ENCODE measurements at regions not wholly inside any gene's neighbourhood (a gene's known extent, or its start where the extent isn't known, plus 50 kb on each side); places are given as distances from the start of the nearest gene placed in this dataset.
"Not testable (repeated sequence)": the region's sequence is repeated elsewhere in the genome, so short reads cannot be mapped to it uniquely, and the experiment has no call there.

- no peak for DNase-seq
Observed at GRCh38 chr10:29784175-29784773, 149.5 kb upstream of the SVIL start.

GRCh38 chr10:29783201-29783947 is 148.6 kb upstream of the SVIL start:
- no peak for DNase-seq

DNA sequence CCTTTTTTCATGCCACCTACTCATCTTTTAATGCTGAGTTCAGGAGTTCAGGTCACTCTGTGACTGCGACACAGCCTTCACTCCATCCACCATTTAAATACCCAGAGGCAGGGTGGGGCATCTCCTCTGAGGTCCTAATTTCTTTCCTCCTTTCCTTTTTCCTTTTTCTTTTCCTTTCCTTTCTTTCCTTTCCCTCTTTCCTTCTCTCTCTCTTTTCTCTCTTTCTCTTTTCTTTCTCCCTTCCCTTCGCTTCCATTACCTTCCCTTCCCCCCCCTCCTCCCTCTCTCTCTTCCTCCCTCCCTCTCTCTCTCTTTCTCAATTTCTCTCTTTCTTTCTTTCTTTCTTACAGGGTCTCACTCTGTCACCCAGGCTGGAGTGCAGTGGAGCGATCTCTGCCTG is 145.9 kb upstream of the SVIL start:
- no peak for DNase-seq

GRCh38 chr10:29780096-29780495 is 145.3 kb upstream of the SVIL start:
- DNase-seq = no peak

DNA sequence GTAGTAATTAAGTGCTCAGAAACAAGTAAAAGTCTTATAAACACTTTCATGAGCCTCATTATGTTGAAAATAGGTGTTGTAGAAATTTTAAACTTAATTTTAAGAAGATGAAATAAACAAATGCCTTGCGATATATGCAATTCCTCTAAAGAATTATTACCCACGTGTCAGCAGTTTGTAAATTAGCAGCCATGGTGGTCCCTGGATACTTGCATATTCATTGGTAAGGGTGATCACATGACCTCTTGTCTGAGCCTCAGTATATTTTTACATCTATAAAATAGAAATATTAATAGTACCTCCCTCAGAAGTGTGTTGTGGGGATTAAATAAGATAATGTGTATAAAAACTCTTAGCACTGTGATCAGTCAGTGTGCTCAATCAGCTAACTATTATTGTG is 141.5 kb upstream of the SVIL start:
- no peak for DNase-seq

DNA sequence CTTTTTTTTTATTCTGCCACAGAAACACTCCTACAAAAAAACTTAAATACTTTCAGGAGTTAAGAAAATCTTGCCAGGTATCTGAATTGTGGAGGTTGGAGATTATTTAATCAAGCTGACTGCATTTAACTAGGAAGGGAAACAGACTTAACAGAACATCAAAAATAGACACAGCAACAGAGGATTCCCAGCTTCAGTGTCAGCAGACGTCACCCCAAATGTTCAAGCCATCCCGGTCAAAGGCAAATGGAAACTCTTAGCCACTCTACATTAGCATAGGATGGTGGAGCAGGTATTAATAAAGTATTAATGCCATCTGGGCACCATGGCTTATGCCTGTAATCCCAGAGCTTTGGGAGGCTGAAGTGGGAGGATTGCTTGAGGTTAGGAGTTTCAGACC is 139.7 kb upstream of the SVIL start:
- no peak for DNase-seq

DNA sequence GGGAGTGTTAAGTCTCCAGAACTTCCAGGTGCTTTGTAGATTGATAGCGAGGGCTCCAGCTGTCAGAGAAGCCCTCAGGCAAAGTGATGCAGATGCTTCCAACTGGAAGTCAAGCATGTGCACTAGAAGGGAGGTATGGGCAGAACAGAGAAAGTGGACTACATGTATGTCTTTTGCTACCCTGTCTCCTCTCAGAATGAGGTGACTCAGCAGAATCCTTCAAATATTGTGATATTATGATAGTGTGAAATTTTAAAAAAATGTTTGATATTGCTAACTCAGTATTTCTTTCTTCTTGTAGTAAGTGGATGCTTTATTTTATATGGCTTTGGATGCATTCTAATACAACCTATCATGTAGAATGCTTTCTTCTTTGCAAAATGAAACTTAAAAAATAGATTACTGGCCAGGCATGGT is 138.9 kb upstream of the SVIL start:
- no peak for DNase-seq

DNA sequence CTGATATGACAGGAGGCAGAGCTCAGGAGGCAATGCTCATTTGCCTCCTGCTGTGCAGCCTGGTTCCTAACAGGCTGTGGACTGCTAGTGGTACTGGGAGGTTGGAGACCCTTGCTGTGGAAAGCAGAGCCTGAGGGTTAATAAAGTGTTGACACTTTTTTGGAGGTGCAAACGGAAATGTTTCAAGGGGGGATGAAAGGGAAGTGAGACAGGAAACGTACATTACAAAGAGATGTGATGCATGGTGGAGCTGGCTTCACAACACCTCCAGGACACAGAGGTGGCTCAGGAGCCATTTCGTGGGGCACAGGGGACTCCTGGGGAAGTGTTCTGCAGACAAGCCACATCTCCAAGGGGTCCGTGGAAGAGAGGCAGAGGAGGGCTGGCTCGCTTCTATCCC is 137.6 kb upstream of the SVIL start:
- no peak for DNase-seq

GRCh38 chr10:29771376-29771775 is 136.6 kb upstream of the SVIL start:
- no peak for DNase-seq

DNA sequence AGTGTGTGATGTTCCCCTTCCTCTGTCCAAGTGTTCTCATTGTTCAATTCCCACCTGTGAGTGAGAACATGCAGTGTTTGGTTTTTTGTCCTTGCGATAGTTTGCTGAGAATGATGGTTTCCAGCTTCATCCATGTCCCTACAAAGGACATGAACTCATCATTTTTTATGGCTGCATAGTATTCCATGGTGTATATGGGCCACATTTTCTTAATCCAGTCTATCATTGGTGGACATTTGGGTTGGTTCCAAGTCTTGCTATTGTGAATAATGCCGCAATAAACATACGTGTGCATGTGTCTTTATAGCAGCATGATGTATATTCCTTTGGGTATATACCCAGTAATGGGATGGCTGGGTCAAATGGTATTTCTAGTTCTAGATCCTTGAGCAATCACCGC is 134.5 kb upstream of the SVIL start:
- not testable (repeated sequence) for DNase-seq

GRCh38 chr10:29767968-29768367 is 133.2 kb upstream of the SVIL start:
- no peak for DNase-seq

- DNase-seq = no peak
Observed at GRCh38 chr10:29766753-29767152, 132.0 kb upstream of the SVIL start.

DNA sequence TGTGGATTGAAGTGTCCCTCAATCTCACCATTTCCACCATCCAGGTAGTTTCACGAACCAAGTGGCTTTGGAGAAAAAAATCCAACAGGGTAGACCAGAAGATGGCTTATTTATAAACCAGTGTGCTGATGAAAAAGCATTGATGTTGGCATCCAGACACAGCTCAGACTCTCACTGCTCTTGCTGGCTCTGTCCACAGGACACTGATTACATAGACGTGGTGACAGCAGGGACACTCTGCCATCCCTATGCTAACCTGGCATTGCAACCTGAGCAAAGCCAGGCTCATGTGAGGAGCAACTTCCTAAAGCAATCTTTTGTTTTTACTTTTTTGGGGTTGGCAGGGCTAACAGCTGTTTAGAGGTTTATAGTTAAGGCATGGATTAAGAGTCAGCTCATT is 130.6 kb upstream of the SVIL start:
- DNase-seq = no peak

GRCh38 chr10:29763396-29763795 is 128.6 kb upstream of the SVIL start:
- DNase-seq = no peak

DNA sequence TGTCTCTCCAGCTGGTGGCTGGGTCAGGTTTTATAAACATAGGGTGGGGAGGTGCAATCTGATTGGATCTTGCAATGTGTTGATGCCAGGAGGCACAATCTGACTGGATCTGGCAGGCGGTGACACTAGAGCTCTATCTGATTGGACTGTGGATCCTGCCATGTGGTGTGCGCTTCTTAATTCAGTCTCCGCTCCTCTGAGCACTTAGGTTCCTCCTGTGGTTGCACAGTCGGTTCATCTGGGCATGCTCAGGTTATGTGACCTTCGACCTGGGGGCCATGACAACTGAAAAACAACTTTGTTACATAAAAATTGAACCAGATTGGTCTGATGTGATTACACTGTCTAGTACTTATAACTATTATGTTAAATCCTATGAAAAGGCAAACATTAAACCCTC is 127.1 kb upstream of the SVIL start:
- no peak for DNase-seq

DNA sequence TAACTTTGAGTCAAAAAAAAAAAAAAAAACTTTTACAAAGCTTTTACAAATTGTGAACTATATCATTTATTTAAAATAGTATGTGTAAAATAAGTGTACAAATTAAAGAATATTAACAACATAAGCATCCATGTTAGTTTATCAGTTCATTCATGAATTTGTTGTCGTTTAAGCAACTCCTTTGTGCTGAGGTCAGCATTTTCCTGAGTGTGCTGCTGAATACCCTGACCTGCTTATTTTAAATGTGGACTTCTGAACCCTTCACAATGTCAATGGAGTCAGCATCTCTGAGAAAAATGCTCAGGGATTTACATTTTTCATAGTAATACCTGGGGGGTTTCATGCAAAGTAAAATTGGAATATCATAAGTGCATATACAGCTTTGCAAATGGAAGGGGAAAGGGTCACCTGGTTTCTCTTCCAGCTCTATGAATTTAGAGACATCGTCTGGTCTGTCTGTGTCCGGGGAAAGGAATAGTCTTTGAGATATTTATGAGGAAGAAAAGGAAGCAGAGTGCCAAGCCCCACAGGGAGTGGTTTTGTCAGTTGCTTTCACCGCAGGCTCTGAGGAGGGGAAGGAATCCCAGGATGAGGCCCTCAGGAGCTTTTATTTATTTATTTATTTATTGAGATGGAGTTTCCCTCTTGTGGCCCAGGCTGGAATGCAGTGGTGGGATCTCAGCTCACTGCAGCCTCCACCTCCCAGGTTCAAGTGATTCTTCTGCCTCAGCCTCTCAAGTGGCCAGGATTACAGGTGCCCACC is 125.5 kb upstream of the SVIL start:
- no peak for DNase-seq

GRCh38 chr10:29757551-29758297 is 123.0 kb upstream of the SVIL start:
- no peak for DNase-seq

- no peak for DNase-seq
Observed at GRCh38 chr10:29756451-29756850, 121.7 kb upstream of the SVIL start.

DNA sequence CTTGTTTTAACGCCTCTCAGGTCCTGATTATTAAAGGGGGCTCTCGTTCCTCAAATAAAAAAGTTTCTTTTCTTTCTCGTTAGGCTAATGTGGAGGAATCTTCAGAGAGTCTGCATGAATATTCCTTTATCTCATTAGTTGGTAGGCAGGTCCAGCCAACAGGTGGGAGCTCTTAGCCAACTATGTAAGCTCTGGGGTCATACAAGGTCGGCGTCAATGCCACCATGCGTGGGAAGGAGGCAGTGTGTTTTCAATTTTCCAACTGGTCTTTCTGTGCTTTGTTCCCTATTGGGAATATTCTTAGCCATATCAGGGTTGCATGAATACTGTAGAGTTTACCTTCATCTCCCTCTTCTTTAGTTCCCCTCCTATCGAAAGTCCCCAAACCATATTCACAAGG is 118.5 kb upstream of the SVIL start:
- no peak for DNase-seq

DNA sequence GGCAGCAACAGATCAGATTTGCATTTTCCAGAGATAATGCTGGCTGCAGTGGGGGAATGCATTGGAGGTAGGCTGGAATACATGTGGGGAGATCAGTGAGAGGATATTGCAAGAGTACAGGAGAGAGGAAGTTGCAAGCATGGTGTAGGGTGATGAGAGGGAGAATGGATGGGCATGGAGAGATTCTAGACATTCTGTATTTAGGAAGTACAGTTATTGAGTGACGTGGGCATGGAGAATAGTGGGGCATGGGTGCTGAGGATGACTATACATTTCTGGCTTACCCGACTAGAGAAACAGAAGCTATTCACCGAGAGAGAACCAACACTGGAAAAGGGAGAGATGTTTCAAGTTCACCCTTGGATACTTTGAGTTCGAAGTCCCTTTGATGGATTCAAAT is 116.9 kb upstream of the SVIL start:
- no peak for DNase-seq

DNA sequence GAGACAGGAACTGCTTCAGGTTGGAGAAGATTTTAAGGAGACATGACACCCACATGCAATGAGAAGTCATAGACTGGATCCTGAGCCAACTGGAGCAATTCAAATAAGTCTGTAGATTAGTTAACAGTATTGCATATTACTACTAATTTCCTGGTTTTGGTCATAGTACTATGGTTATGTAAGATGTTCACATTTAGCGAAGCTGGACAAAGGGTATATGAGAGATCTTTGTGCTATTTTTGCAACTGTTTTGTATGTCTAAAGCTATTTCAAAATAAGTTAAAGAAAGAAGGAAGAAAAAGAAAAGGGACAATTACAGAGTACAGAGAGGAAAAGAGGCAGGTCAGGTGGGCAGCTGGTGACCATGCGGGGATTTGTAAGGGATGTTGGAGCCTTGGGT is 116.5 kb upstream of the SVIL start:
- DNase-seq = no peak

GRCh38 chr10:29749150-29749549 is 114.4 kb upstream of the SVIL start:
- DNase-seq = no peak

DNA sequence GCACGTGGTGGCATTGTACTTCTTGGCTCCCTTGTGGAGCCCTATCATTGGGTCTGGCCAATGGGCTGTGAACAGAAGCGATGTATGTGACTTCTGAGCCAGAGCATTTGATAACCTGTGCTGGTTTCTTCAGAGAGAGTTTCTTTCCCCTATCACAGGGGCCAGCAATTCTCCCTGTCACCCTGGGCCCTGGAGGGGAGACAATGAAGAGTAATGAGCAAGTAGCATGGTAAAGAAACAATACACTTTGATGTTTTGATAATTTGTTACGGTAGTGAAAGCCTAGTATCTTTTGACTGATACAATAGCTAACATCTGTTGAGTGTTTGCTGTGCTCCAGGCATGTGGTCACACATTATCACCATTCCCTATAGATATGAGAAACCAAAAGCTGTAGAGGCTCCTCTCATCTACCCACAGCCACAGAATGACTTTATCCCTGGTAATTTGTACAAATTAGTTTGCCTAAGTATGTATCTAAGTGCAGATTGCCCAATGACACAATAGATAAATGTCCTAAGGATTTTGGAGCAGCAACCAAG is 113.4 kb upstream of the SVIL start:
- no peak for DNase-seq
